Chondrocyte (in vitro differentiated cells): ENCODE measurements at regions not wholly inside any gene's neighbourhood (a gene's known extent, or its start where the extent isn't known, plus 50 kb on each side); places are given as distances from the start of the nearest gene placed in this dataset.
A peak's percentile ranks its signal among the peaks of the same experiment; 100 is the strongest.

Experiments used
- DNase-seq: peaks from one replicate; pipeline ENCODE4 v3.0.0; 2021; ENCODE audit warnings: mixed read lengths, low spot score
- H3K27ac Mint-ChIP-seq: one replicate; pipeline ENCODE4 v1.8.0; 2021; ENCODE audit warnings: mild to moderate bottlenecking, moderate library complexity, mixed read lengths; ENCODE audit not compliant: unreplicated experiment
- H3K27me3 Mint-ChIP-seq: 2 replicates; pipeline ENCODE4 v1.8.0; 2021; ENCODE audit warnings: low read depth, mixed read lengths
- H3K36me3 Mint-ChIP-seq: 2 replicates; pipeline ENCODE4 v1.8.0; 2021; ENCODE audit warnings: low read depth, mixed read lengths
- H3K4me1 Mint-ChIP-seq: 2 replicates; pipeline ENCODE4 v1.8.0; 2021; ENCODE audit warnings: low read depth, mild to moderate bottlenecking, mixed read lengths
- H3K4me3 Mint-ChIP-seq: one replicate; pipeline ENCODE4 v1.8.0; 2021; ENCODE audit warnings: mild to moderate bottlenecking, moderate library complexity, mixed read lengths; ENCODE audit not compliant: unreplicated experiment
- H3K9me3 Mint-ChIP-seq: 2 replicates; pipeline ENCODE4 v1.8.0; 2021; ENCODE audit warnings: low read depth, mixed read lengths
- TF ChIP-seq, protein P1 (sequence below): fragments of 200-600 bp; sonication (generic); IDR thresholded peaks from 2 replicates; pipeline ENCODE4 v1.5.0; 2021; ENCODE audit warnings: antibody characterized with exemption, mild to moderate bottlenecking, moderate library complexity

DNA sequence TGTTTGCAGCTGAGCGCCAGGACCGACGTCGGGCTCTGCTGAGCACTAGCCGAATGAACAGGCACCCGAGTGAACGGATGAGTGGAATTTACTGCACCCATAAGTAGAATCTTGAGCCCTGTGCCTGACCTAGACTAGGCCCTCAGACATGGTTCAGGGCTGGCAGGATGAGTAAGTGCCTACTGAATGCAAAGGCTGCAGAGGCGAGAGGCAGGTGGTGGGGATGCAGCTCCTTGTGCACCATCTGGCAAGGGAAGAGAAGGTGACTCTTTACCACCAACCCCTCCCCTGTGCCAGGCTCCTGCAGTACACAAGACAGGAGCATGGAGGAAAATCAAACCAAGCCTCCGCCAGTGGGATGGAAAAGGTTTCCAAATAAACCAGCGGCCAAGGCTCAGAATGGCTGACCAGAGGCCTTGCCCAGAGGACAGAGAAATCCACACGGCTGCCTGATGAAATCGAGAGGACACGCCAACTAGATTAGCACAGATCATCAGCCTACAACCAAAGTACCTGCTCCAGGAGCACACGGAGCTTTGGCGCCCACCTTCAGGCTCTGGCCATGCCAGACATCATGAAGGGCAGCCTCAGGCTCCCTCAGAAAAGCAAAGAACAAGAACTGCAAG is 141.7 kb upstream of the IQSEC1 start:
- H3K36me3 Mint-ChIP-seq = no peaks in the 10 kb centered on the region
- no peak overlapping the region for H3K27ac Mint-ChIP-seq
- H3K27me3 Mint-ChIP-seq = peaks cover 3% of the 10 kb centered on the region
- no peaks in the 10 kb centered on the region for H3K9me3 Mint-ChIP-seq
- H3K4me3 Mint-ChIP-seq = no peak overlapping the region
- DNase-seq = peak; percentile 25
- TF ChIP-seq, protein P1, sequence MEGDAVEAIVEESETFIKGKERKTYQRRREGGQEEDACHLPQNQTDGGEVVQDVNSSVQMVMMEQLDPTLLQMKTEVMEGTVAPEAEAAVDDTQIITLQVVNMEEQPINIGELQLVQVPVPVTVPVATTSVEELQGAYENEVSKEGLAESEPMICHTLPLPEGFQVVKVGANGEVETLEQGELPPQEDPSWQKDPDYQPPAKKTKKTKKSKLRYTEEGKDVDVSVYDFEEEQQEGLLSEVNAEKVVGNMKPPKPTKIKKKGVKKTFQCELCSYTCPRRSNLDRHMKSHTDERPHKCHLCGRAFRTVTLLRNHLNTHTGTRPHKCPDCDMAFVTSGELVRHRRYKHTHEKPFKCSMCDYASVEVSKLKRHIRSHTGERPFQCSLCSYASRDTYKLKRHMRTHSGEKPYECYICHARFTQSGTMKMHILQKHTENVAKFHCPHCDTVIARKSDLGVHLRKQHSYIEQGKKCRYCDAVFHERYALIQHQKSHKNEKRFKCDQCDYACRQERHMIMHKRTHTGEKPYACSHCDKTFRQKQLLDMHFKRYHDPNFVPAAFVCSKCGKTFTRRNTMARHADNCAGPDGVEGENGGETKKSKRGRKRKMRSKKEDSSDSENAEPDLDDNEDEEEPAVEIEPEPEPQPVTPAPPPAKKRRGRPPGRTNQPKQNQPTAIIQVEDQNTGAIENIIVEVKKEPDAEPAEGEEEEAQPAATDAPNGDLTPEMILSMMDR = no peak
- peaks cover 18% of the 10 kb centered on the region for H3K4me1 Mint-ChIP-seq

DNA sequence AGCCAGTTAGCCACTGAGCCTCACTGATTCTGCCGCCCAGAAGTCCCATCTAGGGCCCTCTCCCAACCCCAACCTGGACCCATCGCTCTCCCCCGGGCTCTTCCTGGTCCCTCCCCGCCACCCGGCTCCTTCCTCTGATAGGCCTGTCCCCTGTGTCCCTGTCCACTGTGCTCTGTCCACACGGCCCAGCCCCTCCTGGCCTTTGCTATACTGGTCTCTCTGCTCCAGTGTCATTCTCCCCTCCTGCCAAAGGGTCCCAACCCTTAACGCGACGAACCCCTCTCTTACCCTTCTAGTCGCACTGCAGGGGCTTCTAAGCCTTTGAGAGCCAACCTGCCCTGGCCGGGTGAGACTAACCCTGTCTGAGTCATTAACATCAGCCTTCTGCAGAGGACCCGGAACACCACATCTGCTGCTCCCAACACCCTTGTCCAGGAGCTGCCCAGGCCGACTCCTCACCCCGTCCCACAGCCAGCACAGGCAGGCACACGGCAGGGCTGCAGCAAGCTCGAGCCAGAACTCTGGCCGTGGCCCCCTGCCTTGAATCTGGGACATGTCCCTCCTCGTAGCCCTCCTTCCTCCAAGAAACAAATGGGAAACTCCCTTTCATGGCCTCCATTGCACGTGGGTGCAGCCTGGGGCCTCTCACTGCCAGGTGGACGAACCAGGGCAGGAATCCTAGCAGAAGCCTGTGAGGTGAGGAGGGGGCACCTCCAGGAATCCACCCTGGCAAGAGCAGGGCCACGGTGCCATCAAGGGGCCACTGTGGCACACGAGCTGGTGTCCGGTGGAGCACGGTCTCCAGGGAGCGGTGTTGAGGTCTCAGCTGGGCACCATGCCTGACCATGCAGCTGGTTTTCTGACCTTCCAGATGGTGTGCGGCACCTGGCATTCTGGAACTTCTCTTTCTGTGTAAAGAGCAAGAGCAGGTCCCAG is 140.9 kb upstream of the IQSEC1 start:
- Mint-ChIP-seq H3K4me1 (peaks cover 18% of the 10 kb centered on the region), H3K36me3 (no peaks in the 10 kb centered on the region), H3K27ac (no peak overlapping the region), H3K9me3 (no peaks in the 10 kb centered on the region), H3K27me3 (peaks cover 8% of the 10 kb centered on the region), H3K4me3 (no peak overlapping the region)
- DNase-seq = peak; percentile 85
- TF ChIP-seq, protein P1 = no peak

DNA sequence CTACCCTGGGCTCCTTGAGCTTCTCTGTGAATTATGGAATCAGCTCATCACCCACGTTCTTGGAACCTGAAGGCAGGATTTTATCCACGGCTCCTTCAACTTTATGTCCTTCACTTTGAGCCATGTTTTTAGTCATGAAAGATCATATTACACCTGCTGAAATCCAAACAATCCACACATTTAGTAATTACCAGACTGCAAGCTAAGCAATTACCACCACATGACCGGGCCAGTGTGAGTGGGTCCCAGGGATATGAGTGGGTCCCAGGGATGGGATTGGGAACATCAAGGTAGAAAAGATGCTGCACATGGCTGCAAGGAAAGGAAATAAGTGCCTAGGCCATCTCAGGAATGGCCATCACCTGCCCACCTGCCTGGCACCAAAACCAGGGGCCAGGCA is 140.3 kb upstream of the IQSEC1 start:
- no peak overlapping the region for H3K27ac Mint-ChIP-seq

DNA sequence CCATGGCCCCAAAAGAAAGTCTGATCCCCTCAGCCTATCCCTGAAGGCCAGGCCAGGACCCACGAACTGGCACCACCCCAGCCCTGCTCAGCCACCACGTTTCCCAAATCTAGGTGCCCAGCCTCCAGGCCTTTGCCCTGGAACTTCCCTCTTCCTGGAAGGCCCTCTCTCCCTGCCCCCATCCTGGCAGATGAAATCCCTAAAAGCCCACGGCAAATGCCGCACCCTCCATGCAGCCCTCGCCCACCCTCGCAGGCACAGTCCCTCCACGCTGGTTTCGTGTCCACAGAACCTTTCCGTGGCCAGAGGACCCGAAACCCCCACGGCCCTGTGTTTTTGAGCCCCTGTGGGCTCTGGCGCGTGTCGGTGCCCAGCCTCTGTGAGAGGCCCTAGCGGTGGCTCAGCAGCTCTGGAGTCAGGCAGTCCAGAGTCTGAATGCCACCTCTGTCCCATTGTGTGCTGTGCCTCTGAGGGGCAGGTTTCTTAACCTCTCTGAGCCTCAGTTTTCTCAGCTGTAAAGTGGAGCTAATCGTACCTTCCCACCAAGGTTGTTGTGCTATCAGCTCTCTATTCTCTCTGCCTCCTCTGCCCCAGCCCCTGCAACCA is 138.5 kb upstream of the IQSEC1 start:
- Mint-ChIP-seq H3K27ac (no peak overlapping the region), H3K4me3 (no peak overlapping the region), H3K27me3 (peaks cover 25% of the 10 kb centered on the region), H3K4me1 (peaks cover 3% of the 10 kb centered on the region), H3K36me3 (no peaks in the 10 kb centered on the region), H3K9me3 (no peaks in the 10 kb centered on the region)
- DNase-seq = peak; percentile 83
- TF ChIP-seq, protein P1 = no peak

More for the DNA sequence above, 140.3 kb upstream of the IQSEC1 start:
- TF ChIP-seq, protein P1 = no peak
- Mint-ChIP-seq H3K27me3 (peaks cover 9% of the 10 kb centered on the region), H3K4me3 (no peak overlapping the region), H3K36me3 (no peaks in the 10 kb centered on the region), H3K9me3 (no peaks in the 10 kb centered on the region), H3K4me1 (peaks cover 12% of the 10 kb centered on the region)
- peak; percentile 32 for DNase-seq
